NCI-H82 treated with DMSO at 0.1 percent for 48 hours (cell line): ENCODE measurements at regions not wholly inside any gene's neighbourhood (a gene's known extent, or its start where the extent isn't known, plus 50 kb on each side); places are given as distances from the start of the nearest gene placed in this dataset.
A peak's percentile ranks its signal among the peaks of the same experiment; 100 is the strongest.

ENCODE experiments used
- DNase-seq: peaks from one replicate; lab custom pipeline; 2025; ENCODE audit not compliant: unreplicated experiment; lab: John Stamatoyannopoulos, UW

DNA sequence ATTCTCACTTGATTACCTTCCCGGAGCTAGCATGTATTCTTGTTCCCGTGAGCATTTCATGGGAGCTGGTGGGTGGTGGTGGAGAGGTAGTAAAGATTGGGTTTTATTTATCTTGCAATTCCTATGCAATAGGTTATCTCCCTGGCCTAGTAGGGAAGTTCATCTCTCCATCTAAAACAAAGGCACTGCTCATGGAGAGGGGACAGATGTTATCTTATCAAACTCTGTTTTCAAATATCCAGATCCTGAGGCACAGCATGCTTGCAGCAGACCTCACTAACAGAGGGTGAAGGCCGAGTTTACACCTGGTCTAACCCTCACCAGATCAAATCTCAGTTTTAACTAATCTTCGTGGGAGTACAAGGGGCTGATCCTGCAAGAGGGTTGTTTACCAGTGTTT lies 98.9 kb downstream of the CYRIA start:
- DNase-seq, result no peak

DNA sequence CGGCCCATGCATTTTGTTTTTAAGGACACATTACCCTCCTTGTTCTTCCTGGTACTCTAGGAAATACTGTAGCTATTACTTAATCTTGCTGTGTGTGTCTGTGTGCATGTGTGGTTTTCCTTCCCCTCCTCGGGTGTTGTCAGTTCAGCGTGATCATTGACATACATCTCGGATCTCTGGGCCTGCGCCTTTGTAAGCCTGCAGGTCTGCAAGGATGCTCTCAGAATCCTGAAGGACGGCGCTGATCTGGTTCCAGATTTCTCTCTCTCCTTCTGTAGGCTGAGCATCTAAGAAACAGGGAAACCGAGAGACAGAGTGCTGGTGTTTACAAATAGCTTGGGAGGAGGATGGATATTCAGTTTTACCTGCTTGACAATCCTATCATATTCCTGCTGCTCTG lies 100.2 kb downstream of the CYRIA start:
- no peak for DNase-seq

- DNase-seq, result no peak
Observed at GRCh38 chr2:16561676-16562075, 104.0 kb downstream of the CYRIA start.

- no peak for DNase-seq
Observed at GRCh38 chr2:16561251-16561650, 104.4 kb downstream of the CYRIA start.

DNA sequence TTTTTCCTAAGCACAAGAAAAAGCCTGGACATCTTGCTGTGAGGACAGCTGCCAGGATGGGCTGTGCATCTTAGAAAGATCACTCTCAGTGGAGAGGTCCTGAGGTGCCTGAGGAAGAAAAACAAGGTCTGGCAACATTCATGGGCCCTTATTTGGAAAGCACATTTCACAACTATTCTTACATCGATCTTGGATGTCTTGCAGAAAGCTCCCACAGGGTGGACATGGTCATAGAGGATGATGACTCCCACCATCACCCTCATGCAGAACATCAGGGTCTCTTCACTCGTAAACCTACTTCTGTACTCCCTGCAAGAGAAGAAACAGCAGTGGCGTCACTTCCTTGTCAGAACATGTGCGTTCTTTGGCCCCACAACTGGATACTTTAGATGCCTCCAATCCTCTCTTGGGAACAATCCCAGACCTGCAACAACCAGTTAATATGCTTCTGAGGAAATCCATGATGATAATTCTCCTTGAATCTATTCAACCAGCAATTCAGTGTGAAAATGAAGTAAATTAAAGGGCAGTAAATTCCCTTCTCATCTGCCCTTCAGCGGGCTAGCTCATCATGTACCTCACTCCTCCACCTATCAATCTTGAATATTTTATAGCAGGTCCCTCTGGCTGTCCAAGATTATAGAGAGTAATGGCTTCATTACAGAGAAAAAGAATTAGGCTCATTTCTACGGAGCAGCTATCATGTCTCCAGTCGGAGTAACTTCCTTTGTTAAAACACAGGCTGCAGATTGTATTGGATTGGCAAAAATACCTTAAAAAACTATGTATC lies 106.2 kb downstream of the CYRIA start:
- DNase-seq, result no peak

DNA sequence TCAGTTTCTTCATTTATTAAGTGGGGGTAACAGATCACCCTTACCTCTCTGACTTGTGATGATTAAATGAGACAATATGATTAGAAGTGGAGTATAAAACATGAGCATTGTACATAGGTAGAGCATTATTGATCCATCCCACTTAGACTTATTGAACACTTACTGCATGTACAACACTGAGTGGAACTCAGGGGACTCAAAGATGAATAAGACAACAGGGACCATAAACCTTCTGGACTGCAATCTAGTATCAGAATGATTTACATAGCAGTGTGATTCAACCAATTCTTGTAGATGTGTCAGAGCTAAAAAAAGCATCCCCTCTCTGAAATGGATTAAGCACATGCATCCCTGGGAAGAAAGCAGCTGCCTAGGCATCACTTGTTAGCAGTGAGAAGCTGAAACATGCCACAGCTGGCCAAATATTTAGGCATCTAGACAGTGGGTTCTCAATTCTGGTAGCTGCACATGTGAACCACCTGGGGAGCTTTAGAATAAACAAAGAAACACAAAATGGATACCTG lies 111.5 kb downstream of the CYRIA start:
- no peak for DNase-seq

DNA sequence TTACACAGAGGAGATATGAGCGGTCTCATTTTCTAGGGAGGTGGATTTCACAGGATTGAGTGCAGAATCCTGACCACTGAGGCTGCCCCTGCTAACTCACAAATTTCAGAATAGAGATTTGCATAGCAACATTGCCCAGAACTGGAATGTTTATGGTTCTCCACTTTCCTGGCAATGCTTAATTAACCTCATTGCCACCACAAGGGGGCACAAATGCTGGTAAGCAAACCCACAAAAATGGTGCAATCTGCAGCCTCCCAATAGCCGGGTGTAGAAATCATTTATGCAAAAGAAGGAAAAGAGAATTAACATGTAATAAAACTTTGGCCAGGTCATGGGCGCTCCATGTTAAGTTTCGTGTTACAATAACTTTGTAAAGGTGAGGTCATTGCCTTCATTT lies 112.4 kb downstream of the CYRIA start:
- peak; percentile 11 for DNase-seq

- no peak for DNase-seq
Observed at GRCh38 chr2:16552202-16552601, 113.4 kb downstream of the CYRIA start.

DNA sequence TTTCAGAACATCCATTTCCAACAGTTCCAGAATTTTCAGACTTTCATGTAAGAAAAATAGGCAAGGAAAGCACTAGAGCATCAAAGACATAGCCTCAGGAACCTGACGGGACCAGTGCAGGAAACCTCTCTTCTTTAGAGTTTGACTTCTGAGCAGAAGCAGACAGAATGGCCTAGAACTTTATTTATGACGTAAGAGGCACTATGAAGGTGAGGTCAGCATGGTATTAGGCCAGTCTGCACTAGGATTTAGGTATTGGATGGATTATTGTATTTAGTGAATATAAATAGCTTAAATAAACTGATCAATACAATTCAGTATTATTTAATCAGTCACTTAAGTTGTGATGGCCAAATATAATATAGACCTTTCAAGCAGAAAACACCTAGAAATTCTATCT lies 117.6 kb downstream of the CYRIA start:
- DNase-seq, result no peak

DNA sequence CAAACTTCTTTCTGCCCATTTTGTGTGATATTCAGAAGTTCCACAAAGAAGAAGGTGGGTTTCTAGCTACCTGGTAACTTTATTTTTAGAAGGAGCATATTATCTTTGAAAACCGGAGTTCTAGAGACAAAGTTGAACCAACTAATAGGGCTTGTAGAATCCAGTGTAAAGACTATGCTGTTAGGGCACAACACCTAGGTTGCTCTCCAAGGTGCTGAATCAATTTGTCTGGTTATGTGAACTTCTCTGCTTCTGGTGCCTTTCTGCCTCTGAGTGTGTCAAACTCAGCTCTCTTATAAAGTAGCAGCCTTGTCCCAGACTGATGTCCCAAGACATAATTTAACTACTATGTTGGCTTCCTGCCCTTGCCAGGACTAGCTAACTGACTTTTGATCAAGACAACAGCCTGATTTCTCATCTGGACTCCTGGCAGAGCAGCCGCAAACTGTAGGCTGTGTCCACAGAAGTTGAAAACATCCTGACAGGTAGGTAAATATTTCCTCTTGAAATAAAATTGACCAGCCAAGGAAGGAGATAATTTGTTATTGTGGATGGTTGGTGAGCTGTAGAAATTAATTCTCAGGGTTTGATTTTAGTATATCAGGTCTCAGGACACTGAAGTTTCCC lies 119.4 kb downstream of the CYRIA start:
- DNase-seq, result no peak

GRCh38 chr2:16538707-16539106 lies 126.9 kb downstream of the CYRIA start:
- DNase-seq, result no peak

- no peak for DNase-seq
Observed at GRCh38 chr2:16537347-16537746, 128.3 kb downstream of the CYRIA start.

DNA sequence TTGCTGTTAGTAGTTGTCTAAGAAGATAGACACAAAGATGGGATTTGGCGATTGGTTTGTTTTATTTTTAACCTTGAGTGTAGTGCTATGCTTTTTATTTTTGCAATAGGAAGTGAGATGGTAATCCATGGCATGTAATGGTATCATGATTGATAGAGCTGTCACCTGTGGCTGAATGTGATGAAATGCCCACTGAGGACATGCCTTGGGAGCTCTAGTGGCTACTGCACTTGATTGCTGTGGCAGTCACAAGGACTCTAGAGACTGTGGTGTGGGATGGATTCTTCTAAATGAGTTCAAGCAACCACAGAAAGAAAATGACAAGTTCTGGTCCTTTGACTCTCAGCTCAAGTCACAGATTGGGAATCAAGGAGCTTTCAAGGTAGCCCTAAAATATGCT lies 139.4 kb downstream of the CYRIA start:
- no peak for DNase-seq

- peak; percentile 9 for DNase-seq
Observed at GRCh38 chr2:16525265-16525887, 140.3 kb downstream of the CYRIA start.

GRCh38 chr2:16523711-16524110 lies 141.9 kb downstream of the CYRIA start:
- DNase-seq, result no peak

DNA sequence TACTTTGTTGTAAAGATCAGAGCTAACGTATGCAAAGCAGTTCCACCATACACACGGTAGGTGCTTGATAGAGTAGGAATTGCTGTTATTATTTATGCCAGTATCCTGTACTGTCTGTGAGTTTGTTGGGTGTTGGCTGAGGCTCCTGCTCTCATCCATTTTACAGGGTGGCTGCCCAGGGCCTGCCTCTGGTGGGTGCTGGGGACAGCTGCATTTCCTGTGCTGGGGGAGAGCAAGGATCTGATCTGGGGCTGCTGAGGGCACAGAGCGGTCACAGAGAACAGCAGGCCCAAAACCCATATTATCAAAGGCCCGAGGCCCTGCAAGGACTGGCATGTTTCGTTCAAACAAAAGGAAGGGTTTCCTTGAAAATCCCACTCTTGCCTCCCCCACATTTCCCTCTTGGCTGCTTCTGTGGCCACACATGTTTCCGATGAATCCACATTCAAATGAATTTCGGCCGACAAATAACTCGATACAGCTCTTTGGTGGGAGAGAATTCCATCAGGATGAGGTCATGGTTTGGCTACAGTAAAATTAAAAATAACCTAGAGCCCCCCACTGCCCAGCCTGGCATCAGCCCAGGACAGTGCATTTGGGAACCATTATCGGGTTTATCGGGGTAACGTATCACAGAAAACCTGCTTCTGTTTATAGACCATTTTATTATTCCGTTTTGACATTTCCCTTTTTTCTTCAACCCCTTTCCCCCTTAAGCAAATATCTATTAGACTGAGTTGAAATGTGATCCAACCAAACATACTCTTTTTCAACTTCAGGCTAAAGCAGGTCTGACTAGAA lies 143.4 kb downstream of the CYRIA start:
- DNase-seq, result no peak

GRCh38 chr2:16520891-16521290 lies 144.7 kb downstream of the CYRIA start:
- DNase-seq, result no peak

DNA sequence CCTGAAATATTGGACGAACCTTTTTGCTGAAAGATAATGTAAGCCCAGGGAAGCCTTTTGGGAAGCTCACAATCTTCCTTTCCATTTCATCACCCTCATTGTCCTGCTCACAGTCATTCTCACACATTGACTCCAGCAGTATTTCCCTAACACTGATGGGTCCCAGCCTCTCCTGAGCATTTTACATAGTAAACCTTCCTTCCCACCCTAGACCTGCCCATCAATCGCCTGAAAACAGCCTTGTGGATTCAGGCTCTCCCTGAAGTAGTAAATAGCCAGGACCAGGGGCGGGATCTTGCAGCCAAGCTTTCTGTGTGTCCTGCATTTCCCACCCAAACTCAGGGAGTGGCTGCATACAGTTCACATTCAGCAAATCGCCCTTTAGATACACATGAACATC lies 149.9 kb downstream of the CYRIA start:
- no peak for DNase-seq

GRCh38 chr2:16513626-16514025 lies 152.0 kb downstream of the CYRIA start:
- DNase-seq, result no peak

GRCh38 chr2:16511041-16511440 lies 154.6 kb downstream of the CYRIA start:
- DNase-seq, result no peak

DNA sequence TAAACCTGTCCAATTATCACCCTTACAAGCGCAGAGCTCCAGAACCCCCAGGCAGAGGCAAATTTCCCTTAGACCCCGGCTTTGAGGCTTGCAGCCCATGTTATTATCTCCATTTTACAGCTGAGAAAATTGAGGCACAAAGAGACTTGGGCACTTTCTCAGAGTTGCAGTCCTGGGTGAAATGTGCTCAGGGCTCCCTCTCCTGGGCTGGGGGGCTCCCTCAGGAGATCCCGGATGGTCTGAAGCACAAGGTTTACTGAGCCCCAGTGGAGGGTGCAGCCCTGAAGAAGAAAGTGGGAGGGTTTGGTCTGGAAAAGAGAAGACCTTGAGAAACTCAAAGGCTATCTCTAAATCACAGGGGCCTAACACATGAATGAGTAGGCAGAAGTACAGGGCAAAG lies 156.6 kb downstream of the CYRIA start:
- no peak for DNase-seq
